Caco-2 (cell line): ENCODE measurements at regions not wholly inside any gene's neighbourhood (a gene's known extent, or its start where the extent isn't known, plus 50 kb on each side); places are given as distances from the start of the nearest gene placed in this dataset.

ENCODE experiments used
- BruUV-seq: library from RNA; stranded (reverse); fragments of 400-500 nt; replicated peaks from 2 replicates; lab custom pipeline; 2021; lab: Mats Ljungman, UMichigan
- CTCF ChIA-PET: fragments of 300-600 bp; sonication (Branson Sonifier 250); formaldehyde crosslinking; loops from one replicate; lab custom pipeline; 2022; ENCODE audit warnings: antibody characterized with exemption; lab: Charles Lee
- POLR2A ChIA-PET: fragments of 300-600 bp; sonication (Branson Sonifier 250); formaldehyde crosslinking; loops from one replicate; lab custom pipeline; 2022; ENCODE audit warnings: antibody characterized with exemption; lab: Charles Lee
- DNase-seq, 2 experiments: peaks; one replicate each; pipeline versions ENCODE4 v3.0.0 to v3.0.0-alpha.2; 2020 to 2022
- H3K27me3 ChIP-seq: replicated peaks from 2 replicates; pipeline ENCODE4 v1.6.0; 2011; ENCODE audit warnings: low read length; ENCODE audit not compliant: control insufficient read depth, insufficient read depth
- H3K36me3 ChIP-seq: 2 replicates; pipeline ENCODE4 v1.5.1; 2011; ENCODE audit warnings: low read length; ENCODE audit not compliant: control insufficient read depth, insufficient read depth
- H3K4me1 ChIP-seq: fragments of 250-450 bp; sonication (Bioruptor Pico); 2 replicates; pipeline ENCODE4 v1.5.1; 2020; ENCODE audit warnings: mild to moderate bottlenecking
- H3K4me3 ChIP-seq: 2 replicates; pipeline ENCODE4 v1.5.1; 2011; ENCODE audit warnings: low read depth, mild to moderate bottlenecking, control low read depth, low read length
- H3K9me3 ChIP-seq: fragments of 250-450 bp; sonication (Bioruptor Pico); 2 replicates; pipeline ENCODE4 v1.5.1; 2020; ENCODE audit warnings: mild to moderate bottlenecking, moderate library complexity
- H3K27ac Mint-ChIP-seq: one replicate; pipeline ENCODE4 v1.8.0; 2022; ENCODE audit warnings: mixed read lengths; ENCODE audit not compliant: unreplicated experiment
- H3K27me3 Mint-ChIP-seq: one replicate; pipeline ENCODE4 v1.8.0; 2022; ENCODE audit warnings: mixed read lengths; ENCODE audit not compliant: insufficient read depth, unreplicated experiment
- H3K36me3 Mint-ChIP-seq: one replicate; pipeline ENCODE4 v1.8.0; 2022; ENCODE audit warnings: mild to moderate bottlenecking, mixed read lengths; ENCODE audit not compliant: insufficient read depth, unreplicated experiment
- H3K4me1 Mint-ChIP-seq: one replicate; pipeline ENCODE4 v1.8.0; 2022; ENCODE audit warnings: low read depth, mixed read lengths; ENCODE audit not compliant: unreplicated experiment
- H3K4me3 Mint-ChIP-seq: one replicate; pipeline ENCODE4 v1.8.0; 2022; ENCODE audit warnings: mild to moderate bottlenecking, moderate library complexity, mixed read lengths; ENCODE audit not compliant: unreplicated experiment
- H3K9me3 Mint-ChIP-seq: one replicate; pipeline ENCODE4 v1.8.0; 2022; ENCODE audit warnings: mixed read lengths; ENCODE audit not compliant: unreplicated experiment
- CTCF ChIP-seq, 2 experiments: fragments of 200-600 bp in 1 of 2; IDR thresholded peaks; 1 replicate in 1 of 2; 2 replicates in 1 of 2; pipeline versions ENCODE4 v1.5.1 to v1.8.0; 2011 to 2022; ENCODE audit warnings: antibody characterized with exemption in 1 of 2, control low read depth in 1 of 2, inconsistent platforms in 1 of 2, low read depth in 1 of 2, low read length in 1 of 2, mild to moderate bottlenecking in 1 of 2, moderate library complexity in 1 of 2; ENCODE audit not compliant: insufficient read depth in 1 of 2, severe bottlenecking in 1 of 2, unreplicated experiment in 1 of 2
- intact Hi-C: fragments of 100-400 bp; cut with micrococcal nuclease; formaldehyde crosslinking; loops from one replicate; pipeline ENCODE4 v1.10.0; 2022; ENCODE audit not compliant: unreplicated experiment

DNA sequence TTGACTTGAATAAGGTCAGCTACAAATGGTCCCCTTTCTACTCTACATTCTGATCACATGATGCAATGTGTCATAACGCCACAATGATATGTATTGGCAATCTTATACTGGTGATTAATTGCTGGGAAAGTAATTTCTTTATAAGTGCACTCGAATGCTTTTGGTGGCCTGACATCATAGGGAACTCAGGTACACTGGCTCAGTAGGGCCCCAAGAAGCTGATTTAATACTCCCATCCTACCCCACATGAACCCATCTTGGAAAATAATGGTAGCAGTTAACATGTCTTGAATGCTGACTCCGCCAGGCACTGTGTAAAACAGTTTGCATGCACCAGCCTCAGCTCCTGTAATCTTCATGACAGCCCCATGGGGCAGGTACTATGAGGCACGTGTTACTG, 186.9 kb downstream of the SNX10 start:
- no peak overlapping the region for H3K4me3 Mint-ChIP-seq
- H3K4me1 Mint-ChIP-seq: no peaks in the 10 kb centered on the region
- BruUV-seq: no TSS peak
- no peaks in the 10 kb centered on the region for H3K36me3 ChIP-seq
- H3K9me3 ChIP-seq: no peaks in the 10 kb centered on the region
- no peaks in the 10 kb centered on the region for H3K36me3 Mint-ChIP-seq
- H3K9me3 Mint-ChIP-seq: no peaks in the 10 kb centered on the region
- ChIA-PET CTCF (no interaction called here), POLR2A (no interaction called here)
- DNase-seq: no peak
- H3K27ac Mint-ChIP-seq: no peak overlapping the region
- intact Hi-C loops: no loop called here
- no peak for TF ChIP-seq CTCF (IDR thresholded peaks at IDR 0.05; ENCODE audit: insufficient read depth in 1 of 2, low read depth in 1 of 2, low read length in 1 of 2, severe bottlenecking in 1 of 2, unreplicated experiment in 1 of 2)
- no peak overlapping the region for H3K4me3 ChIP-seq
- H3K27me3 Mint-ChIP-seq: peaks cover 12% of the 10 kb centered on the region
- H3K4me1 ChIP-seq: no peaks in the 10 kb centered on the region
- peaks cover 1% of the 10 kb centered on the region; the same call in 1 of the 2 replicates for H3K27me3 ChIP-seq

- ChIA-PET CTCF (interaction anchor here (1.0 kb wide), 1 partner anchor 110 kb away, joined by 3 read pairs; no protein-coding TSS in a partner anchor), POLR2A (no interaction called here)
- Histone ChIP-seq H3K4me3 (no peak overlapping the region), H3K9me3 (no peaks in the 10 kb centered on the region; the same call in 1 of the 2 replicates), H3K36me3 (no peaks in the 10 kb centered on the region), H3K4me1 (no peaks in the 10 kb centered on the region), H3K27me3 (peaks cover 1% of the 10 kb centered on the region; the same call in 1 of the 2 replicates)
- Mint-ChIP-seq H3K9me3 (no peaks in the 10 kb centered on the region), H3K4me3 (no peak overlapping the region), H3K4me1 (no peaks in the 10 kb centered on the region), H3K27me3 (peaks cover 12% of the 10 kb centered on the region), H3K27ac (no peak overlapping the region), H3K36me3 (no peaks in the 10 kb centered on the region)
- BruUV-seq: no TSS peak
- TF ChIP-seq CTCF (IDR thresholded peaks at IDR 0.05; ENCODE audit: insufficient read depth in 1 of 2, low read depth in 1 of 2, low read length in 1 of 2, severe bottlenecking in 1 of 2, unreplicated experiment in 1 of 2): no peak
- DNase-seq: no peak
- intact Hi-C loops: no loop called here
These were observed 187.9 kb downstream of the SNX10 start for GRCh38 chr7:26479581-26479980.

DNA sequence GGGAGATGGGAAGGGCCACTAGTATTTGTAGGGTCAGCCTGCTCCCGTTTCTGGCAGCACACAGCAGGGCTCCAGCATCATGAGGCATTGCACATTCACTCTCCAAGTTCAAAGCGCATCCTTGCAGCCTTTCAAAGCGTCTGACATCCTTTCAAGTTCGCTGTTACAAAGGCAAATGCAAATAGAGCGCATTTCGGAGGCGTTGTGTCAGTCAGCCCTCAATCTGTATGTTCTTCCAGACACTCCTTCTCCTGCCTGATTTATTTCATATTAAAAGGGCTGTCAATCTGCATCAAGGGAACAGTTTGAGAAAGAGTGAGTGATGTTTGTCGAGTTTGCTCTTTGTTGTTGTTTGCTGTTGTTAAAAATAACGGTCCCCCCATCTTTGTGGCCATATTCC, 188.5 kb downstream of the SNX10 start:
- Mint-ChIP-seq H3K4me1 (no peaks in the 10 kb centered on the region), H3K9me3 (no peaks in the 10 kb centered on the region), H3K27me3 (peaks cover 12% of the 10 kb centered on the region), H3K27ac (no peak overlapping the region), H3K4me3 (no peak overlapping the region), H3K36me3 (no peaks in the 10 kb centered on the region)
- no TSS peak for BruUV-seq
- no peaks in the 10 kb centered on the region; the same call in 1 of the 2 replicates for H3K9me3 ChIP-seq
- H3K36me3 ChIP-seq: no peaks in the 10 kb centered on the region
- ChIA-PET CTCF (interaction anchor here (1.0 kb wide), 1 partner anchor 111 kb away, joined by 3 read pairs; no protein-coding TSS in a partner anchor), POLR2A (no interaction called here)
- no peak for TF ChIP-seq CTCF (IDR thresholded peaks at IDR 0.05; ENCODE audit: insufficient read depth in 1 of 2, low read depth in 1 of 2, low read length in 1 of 2, severe bottlenecking in 1 of 2, unreplicated experiment in 1 of 2)
- H3K4me3 ChIP-seq: no peak overlapping the region
- DNase-seq: no peak
- intact Hi-C loops: no loop called here
- H3K4me1 ChIP-seq: no peaks in the 10 kb centered on the region
- H3K27me3 ChIP-seq: peaks cover 1% of the 10 kb centered on the region; the same call in 1 of the 2 replicates
